Pons (tissue), 1 donor: ENCODE measurements at regions not wholly inside any gene's neighbourhood (a gene's known extent, or its start where the extent isn't known, plus 50 kb on each side); places are given as distances from the start of the nearest gene placed in this dataset.

Experiments
- DNase-seq: peaks from one replicate; pipeline ENCODE4 v3.0.0-alpha.2; 2016; ENCODE audit warnings: low spot score

DNA sequence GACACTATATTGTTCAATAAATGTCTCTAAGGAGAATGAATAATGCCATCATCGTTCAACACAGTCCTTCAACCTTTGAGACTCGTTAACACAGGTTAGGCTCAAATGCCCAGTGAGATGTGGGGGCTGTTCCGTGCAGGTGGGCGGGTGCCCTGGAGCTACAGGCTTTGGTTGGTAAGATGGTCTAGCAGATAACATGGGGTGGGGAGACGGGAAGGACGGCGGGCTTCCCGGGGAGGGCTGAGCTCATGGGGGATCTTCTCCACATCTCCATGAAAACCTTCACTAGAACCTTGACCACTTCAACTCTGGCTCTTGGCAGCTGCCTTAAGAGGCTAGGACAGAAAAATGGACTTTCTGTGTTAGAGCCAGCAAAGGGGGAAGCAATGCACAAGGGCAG, 134.1 kb upstream of the TCERG1L start:
- no peak for DNase-seq

DNA sequence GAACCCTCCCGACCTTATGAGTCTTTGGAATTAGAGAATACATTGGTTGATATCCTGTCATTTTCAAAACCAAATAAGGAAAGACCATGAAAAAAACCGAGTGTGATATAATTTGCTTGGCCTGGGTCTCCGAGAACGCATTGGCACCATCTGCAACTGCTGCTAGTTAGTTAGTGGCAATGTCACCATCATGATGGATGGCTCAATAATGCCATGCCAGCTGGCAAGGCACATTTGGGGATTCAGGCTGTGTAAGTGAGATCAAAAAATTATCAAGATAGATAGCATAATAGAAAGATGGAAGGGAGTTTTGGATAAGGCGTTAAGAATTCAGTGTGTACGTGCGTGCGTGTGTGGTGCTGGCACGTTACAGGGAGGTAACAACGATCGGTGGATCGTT, 134.7 kb upstream of the TCERG1L start:
- DNase-seq: no peak

DNA sequence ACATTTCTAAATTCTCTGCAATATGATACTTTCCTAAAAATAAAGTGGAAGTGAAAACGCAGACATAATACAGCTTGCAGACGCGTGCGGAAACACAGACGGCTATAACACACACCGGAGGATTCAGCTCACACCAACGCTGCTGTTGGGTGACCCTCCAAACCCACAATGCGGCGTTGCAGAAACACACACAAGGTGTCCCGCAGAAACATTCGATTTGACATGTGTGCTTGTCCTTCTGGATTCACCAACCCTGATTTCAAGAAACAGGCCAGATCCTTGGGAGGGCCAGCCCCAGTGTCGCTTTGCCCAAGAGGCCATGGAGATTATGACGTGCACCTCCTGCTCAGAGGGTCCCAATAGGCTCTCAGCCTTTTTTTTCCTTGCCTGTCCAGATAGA, 136.7 kb upstream of the TCERG1L start:
- no peak for DNase-seq

DNA sequence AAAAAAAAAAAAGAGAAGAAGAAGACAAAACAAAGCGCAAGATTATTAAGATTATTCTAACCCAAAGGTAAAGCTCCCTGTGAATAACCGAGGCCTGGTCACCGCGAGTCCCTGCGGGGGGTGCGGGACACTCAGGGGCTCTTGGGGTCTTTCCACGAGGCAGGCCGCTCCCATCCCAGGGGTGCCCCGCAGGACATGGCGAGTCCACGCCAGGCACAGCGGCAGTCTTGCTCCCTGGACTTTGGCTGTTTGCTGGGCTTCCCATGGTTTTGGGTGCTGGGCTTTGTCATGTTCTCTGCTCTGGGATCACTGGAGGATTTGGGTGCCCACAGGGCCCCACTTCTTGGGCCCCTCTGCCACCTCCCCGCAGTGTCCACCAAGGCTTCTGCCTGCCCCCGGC, 137.4 kb upstream of the TCERG1L start:
- DNase-seq: no peak

DNA sequence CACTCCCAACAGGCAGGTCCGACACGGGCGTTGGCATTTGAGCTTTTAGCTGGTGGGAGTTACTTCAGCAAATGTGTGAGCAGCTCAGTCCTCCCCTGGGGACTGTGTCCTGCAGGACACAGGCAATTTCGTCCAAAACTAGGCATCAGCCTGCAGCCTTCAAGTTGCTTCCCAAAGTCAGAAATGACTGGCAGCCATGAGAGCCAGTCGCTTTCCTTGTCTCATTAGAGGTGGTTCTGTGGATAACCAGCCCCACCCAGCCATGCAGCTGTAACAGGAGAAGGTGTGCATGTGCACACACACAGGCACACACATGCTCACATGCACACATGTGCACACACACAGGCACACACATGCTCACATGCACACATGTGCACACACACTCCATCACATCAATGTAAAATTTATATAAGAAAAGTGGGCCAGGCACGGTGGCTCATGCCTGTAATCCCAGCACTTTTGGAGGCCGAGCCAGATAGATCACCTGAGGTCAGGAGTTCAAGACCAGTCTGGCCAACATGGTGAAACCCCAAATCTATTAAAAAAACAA, 138.8 kb upstream of the TCERG1L start:
- DNase-seq: no peak

DNA sequence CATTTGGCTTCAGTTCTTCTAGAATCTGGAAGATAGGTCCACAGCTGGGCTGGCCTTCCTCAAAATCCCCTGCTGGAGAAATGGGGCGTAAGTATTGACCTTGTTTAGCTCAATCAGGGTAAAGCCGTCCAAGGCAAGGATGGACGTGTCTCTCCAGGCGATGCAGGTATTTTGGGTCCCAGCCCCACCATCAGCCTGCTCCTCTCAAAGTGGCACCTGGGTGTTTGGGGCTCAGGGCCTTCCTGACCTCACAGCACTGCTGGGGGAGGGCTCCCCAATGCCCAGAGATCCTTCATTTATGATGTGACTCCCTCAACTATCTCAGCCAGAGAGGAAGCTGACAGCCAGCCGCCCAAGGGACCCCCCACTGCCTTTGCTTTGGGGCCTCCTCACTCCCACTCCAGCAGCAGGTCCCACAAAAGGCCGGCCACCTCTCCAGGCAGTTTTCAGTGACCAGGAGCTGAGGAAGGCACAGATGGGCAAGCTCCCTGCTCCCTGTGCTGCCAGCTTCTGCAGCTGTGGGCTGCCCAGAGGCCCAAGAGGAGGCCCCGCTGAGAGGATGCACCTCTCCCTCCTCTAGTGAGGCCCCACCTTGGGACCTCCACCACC, 140.0 kb upstream of the TCERG1L start:
- no peak for DNase-seq

DNA sequence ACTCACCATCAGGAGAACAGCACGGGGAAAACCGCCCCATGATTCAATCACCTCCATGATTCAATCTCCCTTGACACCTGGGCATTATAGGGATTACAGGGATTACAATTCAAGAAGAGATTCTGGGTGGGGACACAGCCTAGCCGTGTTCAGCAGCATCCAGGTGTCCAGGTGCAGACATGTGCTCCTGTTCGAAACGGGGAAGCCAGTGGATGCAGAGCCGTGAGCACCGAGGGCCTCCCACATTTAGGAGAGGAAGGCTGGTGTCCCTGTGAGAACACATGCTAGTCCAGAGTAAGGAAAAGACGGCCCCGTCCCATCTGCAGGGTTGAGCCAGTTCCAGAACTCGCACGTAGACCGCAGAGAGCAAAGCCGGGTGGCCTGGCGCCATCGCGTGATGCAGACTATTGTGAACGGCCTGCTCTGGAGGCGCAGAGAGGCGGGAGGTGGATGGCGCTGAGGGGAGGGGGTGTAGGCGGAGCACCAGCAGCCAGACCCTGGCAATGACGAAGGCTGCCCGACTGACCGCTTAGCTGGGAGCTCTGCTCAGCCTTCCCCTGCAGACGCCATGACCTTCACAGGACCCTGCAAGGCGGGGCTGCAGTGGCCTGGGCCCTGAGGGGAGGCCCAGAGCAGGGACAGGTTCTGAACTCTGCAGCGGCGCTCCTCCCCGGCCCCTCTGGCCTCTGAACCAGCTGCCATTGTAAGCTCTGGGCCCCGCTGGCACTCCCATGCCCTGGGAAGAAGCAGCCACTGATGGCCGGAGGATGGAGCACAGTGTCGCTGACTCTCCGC, 141.6 kb upstream of the TCERG1L start:
- DNase-seq: peak; percentile 47

DNA sequence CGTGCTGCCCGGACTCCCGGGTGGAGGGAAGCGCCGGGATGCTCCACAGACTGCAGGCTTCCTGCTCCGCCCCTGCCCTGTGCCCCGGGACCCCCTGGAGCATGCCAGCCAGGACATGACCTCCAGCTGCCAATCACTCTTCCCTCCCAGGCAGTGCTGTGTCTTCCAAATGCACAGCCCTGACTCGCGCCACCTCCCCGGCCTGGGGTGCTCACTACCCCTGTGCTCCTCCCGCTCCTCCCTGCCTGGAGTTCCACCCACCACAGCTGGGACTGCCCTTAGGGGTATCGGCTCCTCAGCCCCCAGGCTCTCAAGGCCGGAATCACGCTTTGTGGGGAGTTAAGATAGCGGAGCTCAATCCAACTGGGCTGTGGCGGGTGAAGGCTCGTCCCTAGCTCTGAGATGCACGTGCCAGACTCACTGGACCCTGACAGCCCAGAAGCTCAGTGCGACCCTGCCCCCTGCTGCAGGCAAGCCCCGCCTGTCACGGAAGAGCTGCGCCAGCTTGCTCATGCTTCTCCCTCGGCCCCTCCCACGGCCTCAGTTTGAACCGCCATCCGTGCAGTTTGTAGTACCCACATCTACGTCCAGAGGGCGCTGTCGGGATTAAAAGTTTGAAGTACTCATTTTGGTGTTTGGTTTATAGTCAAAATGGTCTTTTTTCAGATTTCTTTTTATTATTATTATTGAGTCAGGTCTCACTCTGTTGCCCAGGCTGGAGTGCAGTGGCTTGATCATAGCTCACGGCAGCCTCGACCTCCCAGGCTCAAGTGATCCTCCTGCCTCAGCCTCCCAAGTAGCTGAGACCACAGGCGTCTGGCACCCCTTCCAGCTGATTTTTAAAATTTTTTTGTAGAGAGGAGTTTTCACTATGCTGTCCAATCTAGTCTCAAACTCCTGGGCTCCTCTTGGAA, 142.5 kb upstream of the TCERG1L start:
- peak; percentile 70 for DNase-seq

DNA sequence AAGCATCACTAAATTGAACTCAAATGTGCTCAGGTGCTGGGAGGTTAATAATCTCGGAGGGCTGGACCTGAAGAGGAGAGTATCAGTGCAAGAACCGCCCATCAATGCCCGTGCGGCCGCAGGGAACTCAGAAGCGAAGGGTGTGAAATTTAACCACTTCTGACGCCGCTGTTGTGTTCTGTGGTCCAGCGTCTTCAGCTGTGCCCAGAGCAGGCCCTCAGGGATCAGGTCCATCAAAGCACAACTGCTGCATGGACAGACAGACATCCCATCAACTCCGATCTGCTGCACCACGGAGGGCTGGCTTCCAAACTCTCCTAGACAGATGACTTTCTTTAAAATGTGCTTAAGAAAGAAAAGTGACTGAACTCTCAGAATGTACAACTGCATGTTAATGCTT, 144.9 kb upstream of the TCERG1L start:
- DNase-seq: no peak

DNA sequence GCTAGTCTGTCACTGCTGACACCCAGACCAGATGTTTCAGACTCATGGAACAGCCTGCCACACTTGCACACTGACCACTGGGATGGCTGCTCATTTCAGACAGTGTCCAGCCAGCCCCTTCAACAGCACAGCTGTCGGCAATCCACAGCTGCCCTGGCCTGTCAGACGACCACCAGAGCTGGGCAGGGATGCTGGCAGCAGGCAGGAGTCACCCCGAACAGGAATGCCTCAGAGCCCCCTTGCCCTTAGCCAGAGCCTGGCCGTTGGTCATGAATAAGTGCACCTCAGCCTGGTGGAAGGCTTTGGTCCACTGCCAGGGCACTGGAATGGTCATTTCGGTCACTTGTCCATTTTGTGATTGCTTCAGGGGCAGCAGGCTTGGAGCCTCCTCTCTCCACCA, 149.6 kb upstream of the TCERG1L start:
- DNase-seq: no peak

DNA sequence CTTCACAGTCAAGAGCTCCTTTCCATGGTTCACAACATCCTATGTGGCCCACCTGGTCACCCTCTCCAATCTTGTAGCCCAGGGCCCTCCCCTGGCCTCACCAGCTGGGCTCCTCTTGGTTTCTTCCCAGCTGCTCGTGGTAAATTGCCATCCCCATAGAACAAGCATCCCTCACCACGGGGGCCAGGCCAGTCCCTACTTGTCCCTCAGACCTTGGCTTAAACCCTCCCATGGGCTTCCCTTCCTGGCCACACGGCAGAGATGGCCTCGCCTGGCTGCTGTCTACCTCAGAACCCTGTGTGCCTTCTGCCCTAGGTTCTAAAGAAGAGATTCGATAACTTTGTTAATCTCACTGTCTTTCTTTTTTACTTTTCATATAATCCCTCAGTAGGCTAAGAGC, 153.3 kb upstream of the TCERG1L start:
- no peak for DNase-seq

DNA sequence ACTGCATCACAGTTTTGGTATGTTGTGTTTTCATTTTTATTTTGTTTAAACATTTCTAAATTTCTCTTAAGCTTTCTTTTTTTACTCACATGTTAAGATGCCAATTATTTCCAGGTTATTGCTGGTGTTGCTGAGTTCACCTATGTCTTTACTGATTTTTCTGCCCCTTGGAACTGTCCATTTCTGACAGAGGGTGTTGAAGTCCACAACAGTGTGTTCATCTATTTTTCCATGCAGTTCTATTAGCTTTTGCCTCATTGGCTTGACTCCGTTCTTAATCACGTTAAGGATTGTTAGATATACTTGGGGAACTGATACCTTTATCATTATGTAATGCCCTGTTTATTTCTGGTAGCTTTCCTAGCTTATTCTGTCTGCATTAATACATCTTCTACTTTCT, 158.0 kb upstream of the TCERG1L start:
- DNase-seq: no peak

DNA sequence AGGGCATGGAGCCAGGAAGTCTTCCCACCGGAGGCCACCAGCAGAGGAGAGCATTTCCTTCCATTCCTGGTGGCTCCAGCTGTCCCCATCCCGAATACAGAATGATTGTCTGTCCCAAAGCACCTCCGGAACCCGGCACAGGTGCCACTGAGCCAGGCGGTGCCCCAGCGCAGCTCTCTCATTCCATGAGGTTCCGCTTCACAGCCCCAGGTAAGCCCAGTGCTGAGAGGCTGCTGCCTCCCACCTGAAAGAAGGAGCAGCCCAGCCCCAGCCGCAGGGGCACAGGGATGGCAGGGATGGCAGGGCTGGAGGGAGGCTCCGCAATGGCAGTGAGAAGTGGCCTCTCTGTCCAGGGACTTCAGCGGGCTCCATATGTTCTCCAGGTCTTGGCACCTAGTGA, 162.1 kb upstream of the TCERG1L start:
- DNase-seq: no peak

DNA sequence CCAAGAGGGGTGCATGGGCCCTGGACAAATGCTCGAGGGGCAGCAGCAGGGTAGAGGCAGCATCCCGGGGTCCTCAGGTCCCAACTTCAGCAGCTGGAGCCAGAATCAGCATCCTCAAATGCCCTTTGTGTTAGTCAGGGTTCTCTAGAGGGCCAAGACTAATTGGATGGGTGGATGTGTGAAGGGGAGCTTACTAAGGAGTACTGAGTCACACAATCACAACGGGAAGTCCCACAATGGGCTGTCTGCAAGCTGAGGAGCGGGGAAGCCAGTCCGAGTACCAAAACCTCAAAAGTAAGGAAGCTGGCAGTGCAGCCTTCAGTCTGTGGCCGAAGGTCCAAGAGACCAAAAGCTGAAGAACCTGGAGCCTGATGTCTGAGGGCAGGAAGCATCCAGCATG, 162.9 kb upstream of the TCERG1L start:
- no peak for DNase-seq

DNA sequence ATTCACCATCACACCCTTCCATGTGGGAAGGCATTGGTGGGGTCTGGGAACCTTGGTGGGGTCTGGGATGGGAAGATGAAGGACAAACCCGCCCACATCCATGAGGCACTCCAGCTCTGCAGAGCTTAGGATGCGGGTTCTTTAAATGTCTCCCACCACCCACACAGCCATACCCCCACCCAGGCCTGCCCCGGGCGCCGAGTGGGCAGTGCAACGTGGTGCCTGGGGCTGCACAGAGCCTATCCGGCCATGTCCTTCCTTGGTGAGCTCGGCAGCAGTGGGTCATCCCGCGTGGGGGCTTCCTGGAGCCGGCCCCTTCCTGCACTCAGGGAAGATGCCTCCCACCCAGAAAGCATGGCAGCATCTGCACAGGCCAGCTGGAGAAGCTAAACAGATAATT, 163.5 kb upstream of the TCERG1L start:
- no peak for DNase-seq

DNA sequence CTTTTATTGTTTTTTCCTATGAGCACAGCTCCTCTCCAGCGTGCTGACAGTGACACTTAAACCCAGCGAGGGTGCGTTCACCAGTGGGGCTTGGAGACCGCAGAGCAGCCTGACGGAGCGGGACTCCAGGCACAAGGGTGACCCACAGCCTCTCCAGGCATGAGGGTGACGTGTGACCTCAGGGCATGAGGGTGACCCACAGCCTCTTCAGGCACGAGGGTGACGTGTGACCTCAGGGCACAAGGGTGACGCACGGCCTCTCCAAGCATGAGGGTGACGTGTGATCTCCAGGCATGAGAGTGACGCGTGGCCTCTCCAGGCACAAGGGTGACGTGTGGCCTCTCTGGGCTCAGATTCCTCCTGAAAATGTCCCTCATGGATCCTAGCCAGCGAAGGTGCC, 164.3 kb upstream of the TCERG1L start:
- no peak for DNase-seq

DNA sequence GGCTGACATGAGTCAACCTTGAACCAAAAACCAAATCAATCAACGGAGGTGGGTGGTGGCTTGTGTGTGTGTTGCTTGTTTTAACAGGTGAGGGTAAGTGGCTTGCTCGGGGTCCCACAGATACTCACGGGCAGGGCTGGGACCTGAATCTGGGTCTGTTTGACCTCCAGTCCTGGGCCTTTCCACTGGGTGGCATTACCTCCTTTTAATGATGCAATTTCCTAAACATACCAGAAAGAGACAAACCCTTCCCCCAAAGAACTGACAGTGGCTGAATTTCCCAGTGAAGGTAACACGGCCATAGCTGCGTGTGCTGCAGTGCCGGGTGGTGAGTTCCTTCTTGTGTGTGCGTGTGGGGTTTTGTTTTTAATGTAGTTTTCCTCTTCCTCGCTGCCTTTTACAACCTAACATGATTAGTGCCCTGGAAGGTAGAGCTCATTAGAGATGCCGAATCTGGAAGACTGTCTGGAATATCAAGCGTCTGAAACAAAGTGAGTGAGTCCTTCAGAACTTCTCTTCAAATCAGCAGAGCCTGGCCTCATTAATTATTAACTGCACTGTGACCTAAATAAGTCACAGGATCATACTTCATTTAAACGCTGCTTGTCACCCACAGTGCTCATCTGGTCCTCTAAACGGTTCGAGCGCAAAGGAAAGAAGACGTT, 166.1 kb upstream of the TCERG1L start:
- no peak for DNase-seq

DNA sequence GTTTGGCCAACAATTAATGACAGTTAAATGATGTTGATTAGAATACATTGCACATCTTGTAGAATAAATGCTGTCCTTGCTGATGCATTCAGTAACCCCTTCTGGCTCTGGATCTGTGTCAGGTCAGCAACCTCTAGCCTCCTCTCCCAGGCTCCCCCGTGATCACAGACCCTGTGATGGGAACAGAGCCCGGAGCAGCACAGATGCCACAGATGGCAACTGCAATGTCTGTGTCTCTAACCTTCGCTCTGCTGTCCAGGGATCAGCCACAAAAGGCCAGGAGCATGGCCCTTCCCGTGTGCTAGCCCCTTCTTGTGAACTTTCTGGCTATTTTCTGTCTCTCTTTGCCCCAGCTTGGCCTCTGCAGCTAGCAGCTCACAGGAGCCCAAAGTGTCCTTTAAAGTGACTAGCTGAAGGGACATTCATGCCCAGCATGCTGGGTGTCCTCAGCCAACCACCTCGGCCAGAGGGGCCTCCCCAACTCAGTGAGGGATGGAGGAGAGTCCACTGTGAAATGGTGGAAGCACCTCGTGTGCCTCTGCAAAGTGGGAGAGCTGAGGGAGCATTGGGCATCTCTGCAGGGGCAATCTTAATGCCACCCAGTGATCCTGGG, 167.0 kb upstream of the TCERG1L start:
- no peak for DNase-seq

DNA sequence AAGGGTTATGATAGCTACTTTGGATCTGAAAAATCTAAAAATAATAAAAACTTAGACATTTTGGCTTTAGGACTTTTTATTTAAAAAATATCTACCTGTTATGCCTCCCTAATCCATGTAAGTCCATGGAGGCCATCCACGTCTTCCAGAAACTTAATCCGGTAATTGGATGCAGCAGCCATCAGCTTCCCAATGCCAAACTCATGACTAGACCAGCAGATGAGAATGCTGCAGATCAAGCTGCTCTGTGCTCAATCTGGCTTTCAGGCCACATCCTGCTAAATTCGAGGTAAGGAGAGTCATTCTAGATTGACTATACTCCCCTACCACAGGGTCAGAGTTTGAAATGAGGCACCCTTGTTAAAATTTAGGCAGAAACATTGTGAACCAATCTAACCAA, 168.5 kb upstream of the TCERG1L start:
- DNase-seq: no peak

DNA sequence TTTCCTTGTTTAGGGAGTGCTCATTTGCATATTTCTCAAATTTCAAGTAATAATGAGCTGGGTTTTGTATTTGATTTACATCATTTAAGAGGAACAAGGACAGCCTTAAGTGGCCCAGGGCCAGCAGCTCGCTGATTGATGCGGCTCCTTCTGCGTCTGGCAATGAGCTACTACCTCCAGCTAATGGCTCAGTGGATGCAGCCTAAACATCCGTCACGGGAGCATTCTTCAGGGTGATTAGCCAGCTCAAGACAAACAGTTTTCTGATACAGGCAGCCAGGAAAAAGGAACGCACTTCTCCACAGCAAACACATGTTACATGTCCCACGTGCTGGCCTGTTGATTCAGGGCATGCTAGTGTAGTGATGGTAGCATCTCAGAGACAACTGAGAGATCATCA, 169.3 kb upstream of the TCERG1L start:
- no peak for DNase-seq

DNA sequence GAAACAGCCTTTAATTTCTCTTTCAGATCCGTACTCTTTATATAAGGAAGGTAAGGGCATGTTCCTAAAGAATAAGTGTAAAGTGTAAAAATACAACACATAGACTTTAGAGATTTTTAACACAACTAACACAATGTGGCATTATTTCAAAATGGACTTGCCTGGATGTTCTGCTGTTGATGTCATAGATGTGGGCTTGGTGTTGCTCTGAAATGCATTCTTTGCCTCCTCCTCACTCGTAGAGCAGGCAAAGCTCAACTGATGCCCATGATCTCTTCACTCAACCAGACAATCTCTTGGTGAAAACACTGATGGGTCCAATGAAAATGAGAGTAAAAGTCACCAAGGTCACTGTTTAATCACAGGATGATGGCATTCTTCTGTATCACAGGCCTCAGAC, 174.2 kb upstream of the TCERG1L start:
- no peak for DNase-seq

DNA sequence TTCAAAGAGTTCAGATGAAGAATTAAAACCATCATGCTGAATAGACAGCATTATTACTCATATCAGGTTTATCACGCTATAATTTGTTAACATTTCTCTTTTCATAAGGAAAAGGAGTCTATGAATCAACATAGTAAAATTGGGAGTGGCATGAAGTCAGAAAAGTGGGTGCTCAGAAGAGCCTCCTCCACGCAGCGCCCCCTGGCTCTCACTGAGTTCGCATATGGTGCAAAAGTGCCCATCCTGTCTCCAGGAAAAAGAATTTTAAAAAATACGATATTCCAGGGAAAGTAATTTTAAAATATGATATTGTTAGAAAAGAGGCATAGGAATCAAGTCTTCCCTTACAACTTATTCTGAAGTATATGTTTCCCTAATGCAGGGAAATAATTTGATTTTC, 176.3 kb upstream of the TCERG1L start:
- no peak for DNase-seq
